BJ (cell line): ENCODE measurements at regions not wholly inside any gene's neighbourhood (a gene's known extent, or its start where the extent isn't known, plus 50 kb on each side); places are given as distances from the start of the nearest gene placed in this dataset.

ENCODE experiments used
- CTCF ChIA-PET: fragments of 350-600 bp; formaldehyde crosslinking; extraction: SDS; loops from one replicate; lab custom pipeline; 2021; ENCODE audit warnings: antibody characterized with exemption, inconsistent platforms; lab: Yijun Ruan, JAX
- POLR2A ChIA-PET: fragments of 300-600 bp; sonication (Branson Sonifier 250); formaldehyde crosslinking; extraction: SDS; loops from one replicate; lab custom pipeline; 2021; ENCODE audit warnings: antibody characterized with exemption; lab: Charles Lee
- DNase-seq: peaks from one replicate; pipeline ENCODE4 v3.0.0-alpha.2; 2011; ENCODE audit warnings: low read depth
- H3K27me3 ChIP-seq: 2 replicates; pipeline ENCODE4 v1.6.0; 2011; ENCODE audit warnings: low read length; ENCODE audit not compliant: control insufficient read depth, insufficient read depth
- H3K36me3 ChIP-seq: 2 replicates; pipeline ENCODE4 v1.5.1; 2011; ENCODE audit warnings: low read length; ENCODE audit not compliant: control insufficient read depth, insufficient read depth
- H3K4me3 ChIP-seq: 2 replicates; pipeline ENCODE4 v1.5.1; 2011; ENCODE audit warnings: low read depth, mild to moderate bottlenecking, control low read depth, low read length
- CTCF ChIP-seq: IDR thresholded peaks from 2 replicates; pipeline ENCODE4 v1.5.1; 2011; ENCODE audit warnings: low read depth, mild to moderate bottlenecking, control low read depth, inconsistent platforms, low read length, moderate library complexity; ENCODE audit not compliant: insufficient read depth

- POLR2A ChIA-PET = no interaction called here
- CTCF ChIA-PET = interaction anchor here (1.0 to 1.4 kb wide), 2 partner anchors 73 to 310 kb away, joined by 3 to 4 read pairs; no protein-coding TSS in a partner anchor
- H3K4me3 ChIP-seq = no peak overlapping the region
- DNase-seq = no peak
- no peak for TF ChIP-seq CTCF
- H3K36me3 ChIP-seq = no peaks in the 10 kb centered on the region
- H3K27me3 ChIP-seq = peaks cover 6% of the 10 kb centered on the region
These were observed 57.4 kb upstream of the CTPS1 start for GRCh38 chr1:40921981-40922677.

DNA sequence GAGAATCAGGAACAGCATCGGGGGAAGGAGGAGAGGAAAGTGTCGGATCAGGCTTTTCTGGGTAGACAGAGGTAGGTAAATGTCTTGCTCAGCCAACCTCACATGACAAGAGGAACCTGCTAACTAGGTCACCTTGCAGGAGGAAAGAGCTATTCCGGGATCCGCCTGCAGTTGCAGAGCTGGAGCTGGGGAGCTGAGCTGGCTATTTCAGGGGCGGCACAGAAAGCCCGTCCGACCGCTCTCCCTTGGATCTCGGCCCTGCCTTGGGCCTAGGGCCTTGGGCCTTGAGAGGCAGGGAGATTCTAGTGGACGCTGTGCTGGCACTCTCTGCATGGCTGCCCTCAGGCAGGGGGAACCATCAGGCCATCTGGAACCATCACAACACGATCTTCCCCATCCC, 56.5 kb upstream of the CTPS1 start:
- no peak for DNase-seq
- no peaks in the 10 kb centered on the region for H3K36me3 ChIP-seq
- TF ChIP-seq CTCF = no peak
- no peak overlapping the region for H3K4me3 ChIP-seq
- H3K27me3 ChIP-seq = peaks cover 6% of the 10 kb centered on the region
- POLR2A ChIA-PET = no interaction called here
- CTCF ChIA-PET = interaction anchor here (1.4 kb wide), 1 partner anchor 310 kb away, joined by 4 read pairs; no protein-coding TSS in a partner anchor

- ChIA-PET POLR2A (no interaction called here), CTCF (interaction anchor here (0.7 kb wide), 1 partner anchor 14 kb away, joined by 3 read pairs; no protein-coding TSS in a partner anchor)
- Histone ChIP-seq H3K36me3 (no peaks in the 10 kb centered on the region), H3K27me3 (peaks cover 6% of the 10 kb centered on the region), H3K4me3 (no peak overlapping the region)
- TF ChIP-seq CTCF = no peak
- DNase-seq = no peak
These were observed 55.9 kb upstream of the CTPS1 start for GRCh38 chr1:40923511-40924020.

GRCh38 chr1:40924767-40925166, 54.7 kb upstream of the CTPS1 start:
- H3K27me3 ChIP-seq = peaks cover 6% of the 10 kb centered on the region
- TF ChIP-seq CTCF = no peak
- DNase-seq = no peak
- CTCF ChIA-PET = interaction anchor here (0.6 to 1.0 kb wide), 2 partner anchors 10 to 33 kb away, joined by 3 to 4 read pairs; no protein-coding TSS in a partner anchor
- H3K36me3 ChIP-seq = no peaks in the 10 kb centered on the region
- POLR2A ChIA-PET = no interaction called here
- no peak overlapping the region for H3K4me3 ChIP-seq

- no peak for TF ChIP-seq CTCF
- no peak overlapping the region for H3K4me3 ChIP-seq
- CTCF ChIA-PET = interaction anchor here (1.0 to 1.3 kb wide), 3 partner anchors 12 to 77 kb away, joined by 3 to 5 read pairs (median 3); no protein-coding TSS in a partner anchor
- H3K27me3 ChIP-seq = peaks cover 6% of the 10 kb centered on the region
- no peak for DNase-seq
- POLR2A ChIA-PET = no interaction called here
- no peaks in the 10 kb centered on the region for H3K36me3 ChIP-seq
These were observed 53.6 kb upstream of the CTPS1 start for GRCh38 chr1:40925834-40926410.
